GM18520 (cell line): ENCODE measurements at regions not wholly inside any gene's neighbourhood (a gene's known extent, or its start where the extent isn't known, plus 50 kb on each side); places are given as distances from the start of the nearest gene placed in this dataset.

Experiments used
- ATAC-seq: cut with Tn5 transposase; IDR thresholded peaks from one replicate; pipeline ENCODE4 v1.9.1; 2021; ENCODE audit not compliant: unreplicated experiment

DNA sequence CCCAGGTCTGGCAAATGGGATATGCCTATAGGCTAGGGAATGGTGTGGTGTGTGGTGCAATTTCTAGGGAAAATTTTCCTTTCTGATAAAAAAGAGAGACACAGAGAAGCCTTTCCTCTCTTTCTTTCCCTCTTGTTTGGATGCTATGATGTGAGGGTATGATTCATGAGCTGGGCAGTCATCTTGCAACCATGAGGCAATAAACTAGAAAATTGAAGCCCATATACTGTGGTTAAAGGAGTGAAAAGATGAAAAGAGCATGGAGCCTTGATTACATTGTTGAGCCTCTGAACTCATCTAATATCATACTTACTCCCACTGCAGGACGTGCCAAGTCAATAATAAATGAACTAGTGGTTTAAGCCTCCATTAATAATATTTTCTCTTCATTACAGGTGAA is 215.6 kb downstream of the HAUS1 start:
- no peak for ATAC-seq

DNA sequence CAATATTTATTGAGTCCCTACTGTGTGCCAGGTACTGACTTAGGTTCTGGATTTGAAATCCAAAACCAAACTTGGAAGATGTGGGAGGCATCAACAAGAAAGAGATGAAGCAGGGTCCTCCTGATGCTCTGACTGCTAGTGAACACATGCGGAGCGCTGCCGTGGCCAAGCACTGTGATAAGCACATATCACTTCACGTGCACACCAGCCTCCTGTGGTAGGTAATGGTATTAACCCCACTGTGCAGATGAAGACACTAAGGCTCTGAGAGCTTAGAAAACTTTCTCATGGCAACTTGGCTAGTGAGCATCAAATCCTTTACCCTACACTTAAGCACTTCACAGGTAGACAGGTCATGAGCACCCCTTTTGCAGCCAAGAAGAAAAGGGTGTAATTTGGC is 216.1 kb downstream of the HAUS1 start:
- no peak for ATAC-seq

DNA sequence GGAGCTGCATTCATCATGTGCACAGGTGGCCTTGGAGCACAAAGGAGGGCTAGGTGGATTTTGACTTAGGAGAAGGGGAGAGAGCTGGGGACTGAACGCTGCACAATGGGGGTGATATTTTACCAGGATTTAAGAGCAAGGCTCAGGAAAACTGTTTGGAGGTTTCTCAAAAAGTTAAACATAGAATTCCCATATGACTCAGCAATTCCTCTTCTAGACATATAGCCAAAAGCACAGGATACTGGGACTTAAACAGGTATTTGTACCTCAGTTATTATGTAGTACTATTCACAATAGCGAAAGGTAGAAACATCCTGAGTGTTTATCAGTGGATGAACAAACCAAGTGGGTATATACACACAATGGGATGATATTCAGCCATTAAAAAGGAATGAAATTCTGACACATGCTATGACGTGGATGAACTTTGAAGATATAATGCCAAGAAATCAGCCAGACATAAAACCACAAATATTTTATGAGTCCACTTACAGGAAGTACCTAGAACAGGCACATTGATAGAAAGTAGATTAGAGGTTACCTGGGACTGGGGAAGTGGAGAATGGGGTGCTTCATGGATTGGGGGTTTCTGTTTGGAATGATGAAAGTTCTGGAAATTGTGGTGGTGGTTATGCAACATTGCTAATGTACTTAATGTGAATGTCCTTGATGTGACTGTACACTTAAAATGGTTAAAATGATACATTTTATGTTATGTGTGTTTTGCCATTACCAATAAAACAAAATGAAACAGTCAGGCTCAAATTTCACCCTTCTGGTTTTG is 216.9 kb downstream of the HAUS1 start:
- ATAC-seq: no peak

DNA sequence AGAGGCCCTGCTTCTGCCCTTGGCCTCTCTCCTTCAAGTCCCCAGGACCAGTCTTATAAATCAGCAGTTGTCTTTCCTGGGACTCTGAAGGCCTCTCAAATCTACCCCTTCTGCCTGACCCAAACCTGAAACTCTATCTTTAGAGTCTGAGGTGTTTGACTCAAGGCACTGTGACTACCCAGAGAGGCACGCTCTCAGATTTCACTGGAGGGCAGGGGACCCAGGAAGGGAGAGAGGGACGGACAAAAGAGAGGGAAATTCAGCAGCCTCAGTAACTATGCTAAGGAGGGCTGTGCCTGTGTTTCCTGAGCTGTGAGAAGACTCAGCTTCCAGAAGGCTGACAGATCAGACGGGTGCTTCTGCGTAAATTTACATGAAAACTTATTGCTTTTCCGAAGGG is 217.8 kb downstream of the HAUS1 start:
- ATAC-seq: no peak

DNA sequence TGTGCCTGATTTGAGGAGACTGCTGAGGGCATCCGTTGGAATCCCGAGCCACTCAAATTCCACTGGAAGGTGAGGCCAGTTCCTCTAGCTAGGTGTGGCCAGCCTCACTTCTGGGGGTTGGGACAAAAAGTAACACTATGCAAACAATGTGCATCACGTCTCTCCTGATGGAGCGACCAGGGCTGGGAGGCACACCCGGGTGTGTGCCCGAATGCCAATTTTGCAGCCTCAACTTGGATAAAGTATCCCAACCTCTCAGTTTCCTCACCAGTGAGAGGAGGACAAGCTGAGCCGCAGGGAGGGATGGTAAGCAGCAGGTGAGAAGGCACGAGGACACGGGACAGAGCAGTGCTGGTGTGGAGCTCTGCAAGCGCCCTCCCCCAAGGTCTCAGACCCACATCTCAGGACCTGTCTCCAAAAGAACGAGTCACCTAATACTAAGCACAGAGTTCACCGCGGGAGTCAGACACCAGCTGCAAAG is 218.3 kb downstream of the HAUS1 start:
- no peak for ATAC-seq

DNA sequence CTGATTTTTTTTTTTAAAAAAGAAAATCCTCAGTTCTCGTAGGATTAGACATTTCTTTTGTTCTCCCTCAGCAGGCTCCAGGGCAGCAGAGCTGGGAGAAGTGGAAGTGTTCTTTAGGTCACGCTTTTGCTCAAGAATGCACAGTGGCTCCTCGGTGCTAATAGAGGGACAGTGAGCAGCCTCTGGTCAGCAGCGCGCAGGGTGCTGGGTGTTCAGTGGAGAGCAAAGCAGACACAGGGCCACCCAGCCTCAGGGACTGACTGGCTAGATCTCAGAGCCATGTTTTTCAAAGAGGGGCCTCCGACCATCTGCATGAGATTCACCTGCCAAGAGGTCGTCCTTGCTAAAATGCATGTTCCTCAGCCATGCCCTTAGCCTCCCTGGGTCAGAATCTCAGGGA is 218.8 kb downstream of the HAUS1 start:
- no peak for ATAC-seq

DNA sequence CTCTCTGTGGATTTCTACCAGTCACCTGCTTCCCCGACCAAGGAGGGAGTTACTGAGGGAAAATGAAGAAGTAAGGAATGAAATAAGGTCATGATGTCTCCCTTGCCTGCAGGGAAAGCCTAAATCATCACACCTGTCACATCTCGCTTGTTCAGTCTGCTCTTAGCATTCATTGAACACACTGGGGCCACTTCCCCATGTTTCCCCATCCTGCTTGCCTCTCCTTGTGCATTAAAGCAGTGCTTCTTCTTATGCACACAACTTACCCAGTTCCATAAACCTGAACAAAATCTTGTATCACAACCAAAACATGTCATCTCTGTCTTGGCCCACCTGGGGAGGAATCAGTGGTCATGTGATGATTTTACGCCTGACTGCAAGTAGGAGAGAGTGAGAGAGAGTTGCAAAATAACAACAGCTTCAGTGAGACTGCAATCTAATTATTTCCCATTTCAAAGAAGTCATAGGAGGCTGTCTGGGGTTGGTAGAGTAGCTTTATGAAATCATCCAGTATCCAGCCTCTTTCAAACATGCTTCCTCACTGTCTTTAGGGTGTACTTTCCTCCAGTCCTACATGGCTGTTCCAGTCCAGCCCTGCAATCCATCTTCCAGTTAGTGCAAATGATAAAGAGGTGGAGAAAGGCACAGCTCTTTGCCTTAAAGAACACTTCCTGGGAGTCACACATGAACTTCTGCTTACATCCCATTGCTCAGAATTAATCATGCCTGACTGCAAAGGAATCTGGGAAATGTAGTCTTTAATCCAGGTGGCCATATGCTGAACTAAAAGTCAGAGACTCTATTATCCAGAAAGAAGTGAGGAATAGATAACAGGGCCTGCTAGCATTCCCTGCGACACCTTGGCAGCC is 220.1 kb downstream of the HAUS1 start:
- no peak for ATAC-seq

DNA sequence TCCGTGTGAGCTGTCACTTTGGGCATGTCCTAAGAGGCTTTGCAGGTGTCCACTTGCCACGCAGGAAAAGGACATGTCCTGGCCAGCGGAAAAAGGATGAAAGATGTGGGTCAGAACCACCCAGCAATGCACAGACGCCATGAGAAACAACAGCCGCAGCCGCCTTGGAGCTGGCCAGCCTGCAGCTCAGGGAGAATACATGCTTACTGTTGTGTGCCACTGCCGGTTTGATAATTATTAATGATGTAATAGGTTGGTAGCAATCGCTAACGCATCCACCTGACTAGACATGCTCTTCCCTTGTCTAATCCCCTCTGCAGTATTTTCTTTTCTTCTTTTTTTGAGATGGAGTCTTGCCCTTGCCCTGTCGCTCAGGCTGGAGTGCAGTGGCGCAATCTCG is 221.7 kb downstream of the HAUS1 start:
- no peak for ATAC-seq

DNA sequence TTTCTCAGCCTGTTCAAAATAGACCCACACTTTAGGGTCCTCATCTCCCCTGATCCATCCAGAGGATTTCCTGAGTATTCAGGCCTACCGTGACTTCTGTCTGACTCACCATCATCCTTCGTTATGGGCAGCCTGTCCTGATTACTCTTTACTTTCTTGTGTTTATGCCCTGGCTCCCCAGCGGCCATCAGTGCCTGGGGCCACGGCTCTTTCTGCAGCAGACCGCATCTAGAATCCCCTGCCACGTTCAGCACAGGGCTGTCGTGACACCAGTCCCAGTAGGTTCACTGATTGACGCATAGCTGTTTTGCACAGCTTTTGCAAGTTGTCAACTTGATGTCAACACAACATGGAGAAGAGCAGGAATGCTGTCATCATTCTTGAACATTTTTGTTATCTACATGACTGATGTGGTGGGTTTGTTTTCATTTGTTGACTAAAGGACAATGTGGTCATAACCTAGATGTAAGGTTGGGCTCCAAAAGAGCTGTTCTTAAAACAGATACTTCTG is 225.6 kb downstream of the HAUS1 start:
- no peak for ATAC-seq

DNA sequence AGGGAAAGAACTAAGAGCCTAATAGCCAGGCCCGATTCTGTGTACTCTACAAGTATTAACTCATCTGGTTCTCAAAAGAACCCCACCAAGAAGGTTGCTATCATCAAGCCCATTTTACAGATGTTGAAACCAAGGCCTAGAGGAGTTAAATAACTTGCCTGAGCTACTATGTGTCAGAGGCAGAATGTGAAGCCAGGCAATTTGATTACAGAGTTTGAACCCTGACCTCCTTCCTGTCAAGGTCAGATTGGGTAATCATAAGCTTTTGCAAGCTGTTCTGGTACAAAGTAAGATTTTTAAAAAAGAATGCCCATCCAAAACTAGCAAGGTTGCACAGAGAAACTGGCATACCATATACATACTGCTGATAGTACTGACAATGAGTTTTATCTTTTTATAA is 227.1 kb downstream of the HAUS1 start:
- ATAC-seq: no peak

DNA sequence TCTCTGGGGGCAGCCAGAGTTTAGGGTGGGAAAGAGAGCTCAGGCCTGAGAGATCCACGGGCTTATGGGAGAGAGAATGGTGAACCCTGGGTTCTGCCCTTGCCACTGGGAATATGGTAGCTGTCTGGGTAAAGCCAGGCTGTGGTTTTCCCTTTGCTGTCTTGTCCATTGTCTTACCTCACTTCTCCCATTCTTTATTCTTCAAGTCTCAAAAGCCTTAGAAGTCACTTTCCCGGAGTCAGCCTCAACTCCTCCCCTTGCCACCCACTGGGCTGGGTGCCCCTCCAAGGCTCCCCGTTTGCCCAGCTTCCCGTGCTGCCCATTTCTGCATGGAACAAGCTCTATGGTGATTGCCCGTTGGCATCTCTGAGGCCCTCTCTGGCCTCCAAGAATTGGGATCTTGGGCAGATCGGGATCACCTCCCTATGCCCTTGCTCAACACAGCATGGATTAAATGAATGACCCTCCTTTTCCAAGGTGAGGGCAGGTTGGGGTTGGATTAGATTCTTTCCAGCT is 228.2 kb downstream of the HAUS1 start:
- ATAC-seq: no peak

DNA sequence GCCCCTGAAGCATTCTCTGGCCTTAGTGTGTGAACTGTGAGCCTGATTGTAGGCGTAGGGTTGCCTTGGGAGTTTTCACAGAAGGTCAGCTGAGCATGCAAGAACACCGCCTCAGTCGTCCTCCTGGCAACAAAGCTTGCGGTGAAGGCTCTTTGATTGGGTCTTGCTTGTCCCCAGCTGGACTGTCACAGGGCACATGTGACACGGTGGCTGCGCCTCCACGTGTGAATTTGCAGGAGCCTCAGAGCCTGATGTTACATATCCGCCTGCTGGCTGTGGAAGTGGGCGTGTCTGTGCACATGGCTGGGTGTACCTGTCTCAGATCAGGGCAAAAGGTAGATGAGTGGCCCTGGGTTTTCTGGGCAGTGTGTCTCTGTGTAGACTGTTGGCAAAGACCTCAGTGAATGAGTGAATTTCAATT is 228.7 kb downstream of the HAUS1 start:
- ATAC-seq: no peak

DNA sequence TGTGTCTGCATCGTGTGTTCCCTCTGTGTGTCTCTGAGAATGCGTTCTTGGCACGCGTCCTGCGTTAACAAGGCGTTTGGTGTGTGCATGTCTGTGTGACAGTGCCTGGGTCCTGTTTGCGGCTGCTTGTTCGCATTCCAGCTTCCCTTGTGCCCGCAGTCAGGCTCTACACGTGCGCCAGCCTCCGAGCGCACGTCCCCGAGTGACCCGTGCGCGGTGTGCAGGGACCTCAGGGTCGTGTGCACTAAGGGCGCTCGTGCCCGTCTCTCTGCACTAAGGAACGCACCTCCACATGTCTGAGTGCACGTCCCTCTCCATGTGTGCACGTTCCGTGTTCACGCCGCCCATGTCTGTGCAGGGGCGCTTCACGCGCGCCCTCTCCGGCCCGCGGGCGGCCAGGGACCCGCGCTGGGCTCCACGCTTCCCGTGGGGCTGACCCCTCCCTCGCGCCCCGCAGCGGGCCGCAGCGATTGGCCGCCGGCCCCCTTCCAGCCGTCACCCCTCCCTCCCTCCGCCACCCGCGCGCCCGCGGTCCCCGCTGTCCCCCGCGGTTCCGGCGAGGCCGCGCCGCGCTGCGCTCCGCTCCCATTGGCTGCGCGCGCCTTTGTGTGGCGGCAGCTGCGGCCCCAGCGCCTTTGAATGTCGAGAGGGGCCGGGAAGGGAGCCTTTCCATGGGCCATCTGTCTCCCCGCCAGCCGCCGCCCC is 229.4 kb downstream of the HAUS1 start:
- ATAC-seq: no peak

DNA sequence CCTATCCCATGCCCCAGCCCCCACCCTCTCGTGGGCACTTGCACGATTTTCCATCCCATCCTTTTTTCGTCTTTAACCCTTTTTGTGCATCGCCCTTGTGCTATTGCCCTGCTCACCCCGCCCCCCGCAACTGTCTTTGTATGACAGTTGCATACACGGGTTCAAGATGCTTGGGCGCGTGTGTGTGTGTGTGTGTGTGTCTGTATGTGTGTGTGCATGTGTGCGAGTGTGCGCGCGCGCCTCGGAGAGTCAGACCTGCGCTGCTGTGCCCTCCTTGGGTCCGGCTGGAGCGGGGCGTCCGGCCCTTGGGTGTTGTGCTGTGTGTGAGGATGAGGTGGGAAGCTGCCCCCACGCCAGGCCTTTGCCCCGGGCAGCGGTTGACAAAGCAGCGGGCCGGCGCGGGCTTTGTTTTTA is 230.7 kb downstream of the HAUS1 start:
- ATAC-seq: no peak

DNA sequence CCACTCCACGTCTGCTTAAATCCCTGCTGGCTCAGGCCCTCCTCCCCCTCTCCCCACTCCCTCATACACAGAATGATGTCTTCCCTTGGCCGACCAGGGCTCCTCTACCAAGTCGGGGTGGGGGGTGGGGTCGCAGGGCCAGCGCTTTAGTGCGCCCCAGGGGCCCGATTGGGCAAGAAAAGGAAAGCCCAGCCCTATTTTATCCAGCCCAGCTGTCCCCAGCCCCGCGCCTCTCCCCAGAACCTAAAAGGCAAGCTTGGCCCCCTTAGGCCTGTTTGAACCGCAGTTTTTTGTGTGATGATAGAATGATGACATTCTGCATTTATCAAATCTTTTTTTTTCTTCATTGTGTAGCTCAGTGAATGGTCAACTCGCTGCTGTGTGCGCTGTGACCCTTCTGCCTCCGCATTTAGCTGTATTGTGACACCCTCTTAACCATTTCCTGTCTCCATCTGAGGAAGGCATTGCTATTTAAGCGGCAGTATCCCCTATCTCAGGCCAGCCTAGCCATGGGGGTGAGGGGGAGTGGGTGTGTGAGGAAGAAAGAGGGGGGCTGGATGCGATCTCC is 231.4 kb downstream of the HAUS1 start:
- ATAC-seq: no peak

DNA sequence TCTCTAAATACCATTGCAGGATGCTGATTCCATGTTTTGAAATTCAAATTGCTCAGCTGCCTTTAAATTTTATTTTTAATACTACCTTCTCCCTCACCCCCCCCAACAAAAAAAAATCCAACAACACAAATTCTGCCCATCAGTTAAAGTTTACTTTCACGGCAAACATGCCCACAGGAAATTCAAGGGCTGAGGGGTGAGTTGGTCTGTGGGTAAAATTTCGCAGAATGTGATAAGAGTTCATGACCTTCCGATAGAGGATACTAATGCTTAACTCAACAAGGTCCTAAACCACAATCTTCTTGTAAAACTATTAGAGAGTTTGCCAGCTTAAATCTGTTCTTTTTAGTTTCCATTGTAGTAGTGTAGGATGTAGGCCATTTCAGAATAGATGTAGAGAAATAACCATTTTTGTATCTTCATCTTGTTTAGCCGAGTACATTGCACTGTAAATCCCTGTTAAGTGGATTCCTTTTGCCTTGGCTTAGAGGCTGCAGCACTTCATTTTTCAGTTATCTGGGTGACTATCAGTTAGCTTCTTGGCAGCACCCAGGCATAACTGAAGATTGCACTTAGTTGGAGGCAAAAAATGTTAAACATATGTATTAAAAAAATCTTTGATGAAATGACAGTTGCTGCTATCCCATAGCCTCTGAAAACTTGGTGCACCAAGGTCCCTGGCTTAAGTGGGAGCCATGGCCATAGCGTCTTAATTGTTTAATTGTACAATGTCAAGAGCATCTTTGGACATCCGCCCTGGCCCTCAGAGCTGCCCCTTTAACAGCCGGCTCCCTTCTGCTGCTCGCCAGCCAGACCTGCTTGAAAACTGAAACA is 232.3 kb downstream of the HAUS1 start:
- no peak for ATAC-seq

DNA sequence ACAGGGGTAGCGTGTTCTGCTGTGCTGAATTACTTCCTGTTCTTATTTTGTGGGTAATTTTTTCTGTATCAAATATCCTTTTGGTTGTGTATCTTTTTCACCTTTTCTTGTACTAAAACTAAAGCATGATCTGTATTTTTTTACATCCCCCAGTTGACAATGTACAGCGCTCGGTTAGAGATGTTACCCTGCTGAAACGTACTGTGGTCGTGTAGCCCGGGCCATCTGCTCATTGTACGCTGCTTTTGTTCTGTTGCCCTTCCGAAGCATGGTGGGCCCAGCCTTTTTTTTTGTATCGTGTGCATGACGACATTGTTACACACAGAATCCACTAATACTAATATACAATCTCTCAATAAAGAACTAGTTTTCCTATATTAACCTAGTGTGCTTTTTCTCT is 233.1 kb downstream of the HAUS1 start:
- ATAC-seq: no peak

DNA sequence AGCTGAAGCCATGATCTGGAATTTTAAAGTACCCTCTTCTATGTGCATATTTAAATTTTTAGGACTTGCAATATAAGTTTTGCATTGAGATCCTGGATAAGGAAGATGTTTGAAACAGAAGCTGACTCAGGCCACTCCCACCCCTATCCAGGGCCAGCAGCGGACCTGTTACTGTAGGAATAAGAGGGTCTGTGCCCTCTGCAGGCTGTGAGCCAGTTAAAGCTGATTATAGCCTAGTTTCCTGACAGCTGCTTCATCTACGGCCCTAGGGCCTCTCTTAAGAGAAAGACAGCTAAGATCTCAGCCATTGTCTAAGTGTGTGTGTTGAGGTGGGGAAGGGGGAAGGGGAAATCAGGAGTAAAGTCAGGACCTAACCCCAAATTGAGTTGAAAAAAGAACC is 234.0 kb downstream of the HAUS1 start:
- no peak for ATAC-seq

DNA sequence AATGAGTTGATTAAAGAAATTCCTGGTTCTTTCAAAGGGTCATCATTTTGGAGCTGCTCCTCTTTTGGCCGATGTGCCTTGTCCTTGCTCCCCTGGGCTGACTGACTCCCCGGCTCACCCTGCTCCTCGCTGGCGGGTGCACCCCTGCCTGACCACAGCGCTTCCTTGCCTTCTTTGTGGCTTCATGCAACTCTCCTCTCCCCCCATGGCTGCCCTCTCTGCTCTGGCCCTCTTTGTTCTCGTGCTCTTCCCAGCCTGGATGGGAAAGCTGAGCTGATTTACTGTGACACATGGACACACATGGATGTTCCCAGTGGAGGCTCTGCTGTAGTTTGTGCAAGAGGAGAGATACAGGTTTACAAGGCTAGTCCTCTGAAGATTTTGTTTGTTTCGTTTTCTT is 234.6 kb downstream of the HAUS1 start:
- ATAC-seq: no peak

DNA sequence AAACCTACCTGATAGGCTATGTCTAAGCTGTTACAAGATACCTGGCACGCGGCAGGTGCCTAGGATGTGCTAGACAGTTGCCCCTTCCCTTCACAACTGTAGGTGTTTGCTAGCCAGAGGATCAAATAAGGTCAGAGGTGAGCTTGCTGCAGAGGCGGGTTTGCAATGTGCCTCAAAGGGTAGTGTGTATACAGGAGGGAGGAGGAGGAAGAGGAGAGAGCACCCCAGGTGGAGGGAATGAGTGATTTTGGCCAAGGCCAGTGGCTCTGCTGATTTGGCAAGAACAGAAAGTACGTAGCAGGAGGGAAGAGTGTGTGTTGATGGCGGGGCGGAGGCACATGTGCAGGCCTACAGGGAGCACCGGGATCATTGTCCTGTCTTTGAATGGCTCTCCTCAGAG is 236.5 kb downstream of the HAUS1 start:
- ATAC-seq: no peak
